ENCODE measurements at regions not wholly inside any gene's neighbourhood (a gene's known extent, or its start where the extent isn't known, plus 50 kb on each side); places are given as distances from the start of the nearest gene placed in this dataset.

DNA sequence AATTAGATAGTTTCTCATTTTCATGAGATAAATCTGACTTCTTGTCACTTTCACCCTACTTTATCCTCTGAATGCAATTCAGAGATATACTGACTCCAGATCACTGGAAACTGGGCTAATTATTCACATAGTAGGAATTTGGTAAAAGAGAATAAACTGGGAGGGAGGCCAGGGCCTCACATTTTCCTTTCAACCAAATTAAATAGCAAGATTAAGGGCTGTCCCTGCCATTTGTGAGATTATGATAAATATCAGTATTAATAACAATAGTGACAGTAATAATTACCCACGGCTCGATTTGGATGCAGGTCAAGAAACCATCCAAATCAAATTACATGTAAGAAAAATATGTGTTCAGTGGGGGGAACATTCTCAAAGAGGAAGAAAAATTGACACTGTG lies 140.5 kb downstream of the CD83 start:
- no peak overlapping the region for H3K4me3 Mint-ChIP-seq (ENCODE audit: unreplicated experiment)
- Histone ChIP-seq H3K36me3 (ENCODE audit: control insufficient read depth, insufficient read depth, low read length) (no peaks in the 10 kb centered on the region), H3K4me3 (ENCODE audit: low read depth, low read length) (no peak overlapping the region), H3K4me1 (no peaks in the 10 kb centered on the region), H3K9me3 (peaks cover 11% of the 10 kb centered on the region; the same call in 1 of the 2 replicates), H3K27me3 (replicated peaks; ENCODE audit: control insufficient read depth, insufficient read depth, low read length) (no peaks in the 10 kb centered on the region)
- ChIA-PET CTCF (no interaction called here), POLR2A (no interaction called here)
- H3K36me3 Mint-ChIP-seq (ENCODE audit: insufficient read depth, unreplicated experiment), result no peaks in the 10 kb centered on the region
- H3K27ac Mint-ChIP-seq (ENCODE audit: unreplicated experiment), result no peak overlapping the region
- H3K4me1 Mint-ChIP-seq (ENCODE audit: low read depth, unreplicated experiment), result no peaks in the 10 kb centered on the region
- H3K27me3 Mint-ChIP-seq (ENCODE audit: insufficient read depth, unreplicated experiment), result no peaks in the 10 kb centered on the region
- intact Hi-C loops (cut with micrococcal nuclease; ENCODE audit: unreplicated experiment), result no loop called here
- BruUV-seq (replicated peaks), result no TSS peak
- H3K9me3 Mint-ChIP-seq (ENCODE audit: unreplicated experiment), result peaks cover 13% of the 10 kb centered on the region
- TF ChIP-seq, protein P1, sequence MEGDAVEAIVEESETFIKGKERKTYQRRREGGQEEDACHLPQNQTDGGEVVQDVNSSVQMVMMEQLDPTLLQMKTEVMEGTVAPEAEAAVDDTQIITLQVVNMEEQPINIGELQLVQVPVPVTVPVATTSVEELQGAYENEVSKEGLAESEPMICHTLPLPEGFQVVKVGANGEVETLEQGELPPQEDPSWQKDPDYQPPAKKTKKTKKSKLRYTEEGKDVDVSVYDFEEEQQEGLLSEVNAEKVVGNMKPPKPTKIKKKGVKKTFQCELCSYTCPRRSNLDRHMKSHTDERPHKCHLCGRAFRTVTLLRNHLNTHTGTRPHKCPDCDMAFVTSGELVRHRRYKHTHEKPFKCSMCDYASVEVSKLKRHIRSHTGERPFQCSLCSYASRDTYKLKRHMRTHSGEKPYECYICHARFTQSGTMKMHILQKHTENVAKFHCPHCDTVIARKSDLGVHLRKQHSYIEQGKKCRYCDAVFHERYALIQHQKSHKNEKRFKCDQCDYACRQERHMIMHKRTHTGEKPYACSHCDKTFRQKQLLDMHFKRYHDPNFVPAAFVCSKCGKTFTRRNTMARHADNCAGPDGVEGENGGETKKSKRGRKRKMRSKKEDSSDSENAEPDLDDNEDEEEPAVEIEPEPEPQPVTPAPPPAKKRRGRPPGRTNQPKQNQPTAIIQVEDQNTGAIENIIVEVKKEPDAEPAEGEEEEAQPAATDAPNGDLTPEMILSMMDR (IDR thresholded peaks at IDR 0.05; ENCODE audit: insufficient read depth in 1 of 2, low read depth in 1 of 2, low read length in 1 of 2, severe bottlenecking in 1 of 2, unreplicated experiment in 1 of 2), result no peak
- DNase-seq, result no peak

DNA sequence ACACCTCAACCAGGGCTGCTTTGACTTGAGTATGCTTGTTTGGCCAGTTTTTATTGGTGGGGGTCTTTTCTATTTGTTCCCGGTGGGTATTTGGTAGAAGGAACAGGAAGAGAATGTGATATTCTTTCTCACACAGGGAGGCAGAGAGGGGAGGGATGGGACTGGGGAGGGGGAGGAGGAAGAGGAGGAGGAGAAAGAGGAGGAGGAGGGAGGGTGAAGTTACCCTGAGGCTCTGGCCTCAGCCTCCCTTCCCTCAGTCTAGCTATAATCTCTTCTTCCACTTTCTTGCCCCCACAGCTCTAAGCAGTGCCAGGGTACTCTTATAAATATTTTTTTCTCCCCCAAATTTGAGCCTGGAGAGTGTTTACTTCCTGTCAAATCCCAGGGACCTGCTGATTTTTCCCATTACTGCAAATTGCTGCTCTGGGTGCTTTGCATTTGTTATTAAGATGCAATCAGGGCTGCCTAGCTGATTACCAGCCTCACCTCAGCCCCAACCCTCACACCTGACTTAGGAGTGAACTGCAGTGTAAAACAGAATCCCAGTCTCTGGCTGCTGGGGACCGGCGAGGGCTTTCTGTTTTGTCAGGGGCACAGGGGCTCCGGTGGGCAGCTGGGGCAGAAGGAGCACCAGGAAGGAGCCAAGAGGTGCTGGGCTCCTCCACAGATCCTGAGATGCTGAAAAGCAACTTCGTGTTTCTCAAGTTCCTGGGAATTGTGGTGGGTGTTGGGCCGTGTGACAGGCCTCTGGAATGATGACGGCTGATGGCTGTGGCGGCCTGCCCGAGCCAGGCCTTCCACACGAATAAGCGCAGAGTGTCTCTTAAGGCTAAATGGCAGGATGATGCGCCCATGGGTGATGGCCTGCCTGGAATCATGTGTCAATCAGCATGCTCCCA lies 141.4 kb downstream of the CD83 start:
- no TSS peak for BruUV-seq (replicated peaks)
- TF ChIP-seq, protein P1 (IDR thresholded peaks at IDR 0.05; ENCODE audit: insufficient read depth in 1 of 2, low read depth in 1 of 2, low read length in 1 of 2, severe bottlenecking in 1 of 2, unreplicated experiment in 1 of 2), result no peak
- Mint-ChIP-seq H3K4me1 (ENCODE audit: low read depth, unreplicated experiment) (no peaks in the 10 kb centered on the region), H3K4me3 (ENCODE audit: unreplicated experiment) (no peak overlapping the region), H3K27me3 (ENCODE audit: insufficient read depth, unreplicated experiment) (no peaks in the 10 kb centered on the region), H3K27ac (ENCODE audit: unreplicated experiment) (no peak overlapping the region), H3K9me3 (ENCODE audit: unreplicated experiment) (peaks cover 13% of the 10 kb centered on the region), H3K36me3 (ENCODE audit: insufficient read depth, unreplicated experiment) (no peaks in the 10 kb centered on the region)
- H3K36me3 ChIP-seq (ENCODE audit: control insufficient read depth, insufficient read depth, low read length), result no peaks in the 10 kb centered on the region
- POLR2A ChIA-PET, result no interaction called here
- intact Hi-C loops (cut with micrococcal nuclease; ENCODE audit: unreplicated experiment), result no loop called here
- H3K4me1 ChIP-seq, result no peaks in the 10 kb centered on the region
- peaks cover 11% of the 10 kb centered on the region for H3K9me3 ChIP-seq
- DNase-seq, result no peak
- no peaks in the 10 kb centered on the region for H3K27me3 ChIP-seq (replicated peaks; ENCODE audit: control insufficient read depth, insufficient read depth, low read length)
- CTCF ChIA-PET, result no interaction called here
- no peak overlapping the region for H3K4me3 ChIP-seq (ENCODE audit: low read depth, low read length)

DNA sequence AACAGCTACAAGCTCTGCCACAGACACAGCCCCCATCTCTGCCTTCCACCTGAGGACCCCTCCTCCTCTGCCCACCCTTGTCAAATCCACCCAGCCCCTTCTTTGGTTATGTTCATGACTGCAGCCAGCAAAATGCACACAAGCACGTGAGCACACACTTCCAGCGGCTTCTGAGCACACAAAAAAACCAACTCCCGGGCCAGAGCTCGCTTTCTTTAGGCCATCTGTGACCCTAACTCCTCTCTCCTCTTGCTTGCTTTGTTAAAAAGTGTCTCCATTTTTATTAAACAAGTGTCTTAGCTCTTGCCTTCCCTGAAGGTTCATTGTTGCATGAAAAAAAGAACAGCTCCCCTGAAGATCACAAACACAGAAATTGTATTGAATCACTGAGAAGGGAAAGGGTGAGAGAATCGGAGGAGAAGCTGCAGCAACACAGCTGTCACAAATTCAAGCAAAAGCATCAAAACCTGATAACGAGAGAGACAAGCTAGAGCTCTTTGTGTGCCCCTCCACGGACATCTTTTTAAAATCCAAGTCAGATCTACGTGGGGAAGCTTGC lies 142.1 kb downstream of the CD83 start:
- no peak overlapping the region for H3K4me3 ChIP-seq (ENCODE audit: low read depth, low read length)
- no peak overlapping the region for H3K4me3 Mint-ChIP-seq (ENCODE audit: unreplicated experiment)
- no peaks in the 10 kb centered on the region for H3K27me3 Mint-ChIP-seq (ENCODE audit: insufficient read depth, unreplicated experiment)
- peaks cover 11% of the 10 kb centered on the region for H3K9me3 ChIP-seq
- H3K4me1 Mint-ChIP-seq (ENCODE audit: low read depth, unreplicated experiment), result no peaks in the 10 kb centered on the region
- ChIA-PET CTCF (no interaction called here), POLR2A (no interaction called here)
- H3K9me3 Mint-ChIP-seq (ENCODE audit: unreplicated experiment), result peaks cover 13% of the 10 kb centered on the region
- no peaks in the 10 kb centered on the region for H3K36me3 ChIP-seq (ENCODE audit: control insufficient read depth, insufficient read depth, low read length)
- TF ChIP-seq, protein P1 (IDR thresholded peaks at IDR 0.05; ENCODE audit: insufficient read depth in 1 of 2, low read depth in 1 of 2, low read length in 1 of 2, severe bottlenecking in 1 of 2, unreplicated experiment in 1 of 2), result no peak
- BruUV-seq (replicated peaks), result no TSS peak
- no peaks in the 10 kb centered on the region for H3K27me3 ChIP-seq (replicated peaks; ENCODE audit: control insufficient read depth, insufficient read depth, low read length)
- no peak overlapping the region for H3K27ac Mint-ChIP-seq (ENCODE audit: unreplicated experiment)
- intact Hi-C loops (cut with micrococcal nuclease; ENCODE audit: unreplicated experiment), result no loop called here
- no peaks in the 10 kb centered on the region for H3K36me3 Mint-ChIP-seq (ENCODE audit: insufficient read depth, unreplicated experiment)
- H3K4me1 ChIP-seq, result no peaks in the 10 kb centered on the region
- no peak for DNase-seq

Data from Caco-2 (cell line).